ENCODE measurements at regions not wholly inside any gene's neighbourhood (a gene's known extent, or its start where the extent isn't known, plus 50 kb on each side); places are given as distances from the start of the nearest gene placed in this dataset.

DNA sequence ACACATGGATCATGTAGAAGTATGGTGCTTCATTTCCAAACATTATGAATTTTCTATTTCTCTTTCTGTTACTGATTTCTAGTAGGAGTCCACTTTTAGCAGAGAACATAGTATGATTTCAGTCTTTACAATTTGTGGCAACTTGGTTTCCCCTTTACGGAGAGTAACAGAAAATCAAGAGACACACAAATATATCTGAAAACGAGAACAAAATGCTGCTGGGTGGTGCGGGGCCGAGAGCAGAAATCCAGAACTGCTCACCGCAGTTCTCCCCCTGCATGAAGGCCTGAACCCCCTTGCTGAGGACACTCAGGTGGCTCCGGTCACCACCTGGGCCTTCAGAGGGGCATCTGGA is 94.5 kb upstream of the FMN2 start:
- no peak for TF ChIP-seq CTCF (IDR thresholded peaks at IDR 0.05; ENCODE audit: borderline replicate concordance, insufficient read depth, low read depth, low read length)
- H3K4me3 ChIP-seq (ENCODE audit: low read depth, low read length), result no peak overlapping the region

- TF ChIP-seq CTCF (IDR thresholded peaks at IDR 0.05; ENCODE audit: borderline replicate concordance, insufficient read depth, low read depth, low read length), result 0 out of 2 replicates have a peak, but pooled peaks have one; percentile 3
- H3K4me3 ChIP-seq (ENCODE audit: low read depth, low read length), result no peak overlapping the region
These were observed 94.0 kb upstream of the FMN2 start for GRCh38 chr1:239997515-239998311.

DNA sequence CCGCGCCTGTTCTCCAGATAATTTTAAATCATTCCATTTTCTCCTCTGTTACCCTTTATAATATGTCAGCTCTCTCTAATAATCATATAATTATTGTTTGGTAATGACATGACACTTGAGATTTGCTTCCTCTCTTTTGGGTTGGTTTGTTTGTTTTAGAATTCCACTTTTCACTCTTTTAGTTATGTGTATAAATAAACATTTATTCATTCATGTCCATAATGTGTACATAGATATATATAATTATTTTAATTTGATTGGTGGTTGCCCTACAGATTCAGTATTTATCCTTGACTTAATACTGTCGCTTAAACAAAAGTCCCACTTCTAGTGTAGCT is 93.4 kb upstream of the FMN2 start:
- no peak overlapping the region for H3K4me3 ChIP-seq (ENCODE audit: low read depth, low read length)
- TF ChIP-seq CTCF (IDR thresholded peaks at IDR 0.05; ENCODE audit: borderline replicate concordance, insufficient read depth, low read depth, low read length), result no peak

DNA sequence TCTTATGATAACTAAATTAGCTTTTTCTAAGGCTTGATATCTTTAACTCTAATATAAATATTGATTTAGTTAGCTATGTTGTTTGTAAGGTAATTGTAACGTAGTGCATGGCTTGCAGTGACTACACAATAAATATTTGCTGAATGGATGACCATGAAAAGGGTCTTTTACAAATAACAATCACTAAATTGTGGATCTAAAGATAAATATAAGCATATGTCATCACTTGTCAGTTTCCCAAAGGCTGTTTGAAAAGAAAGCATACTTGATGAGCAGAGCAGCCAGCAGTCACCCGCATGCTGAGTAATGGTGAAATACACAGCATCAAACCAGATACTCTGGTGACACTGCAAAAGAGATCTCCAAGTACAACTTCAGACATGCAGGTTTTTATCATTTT is 92.5 kb upstream of the FMN2 start:
- H3K4me3 ChIP-seq (ENCODE audit: low read depth, low read length), result no peak overlapping the region
- no peak for TF ChIP-seq CTCF (IDR thresholded peaks at IDR 0.05; ENCODE audit: borderline replicate concordance, insufficient read depth, low read depth, low read length)

GRCh38 chr1:240000634-240001033 is 91.0 kb upstream of the FMN2 start:
- H3K4me3 ChIP-seq (ENCODE audit: low read depth, low read length), result no peak overlapping the region
- no peak for TF ChIP-seq CTCF (IDR thresholded peaks at IDR 0.05; ENCODE audit: borderline replicate concordance, insufficient read depth, low read depth, low read length)

GRCh38 chr1:240001177-240001740 is 90.4 kb upstream of the FMN2 start:
- no peak overlapping the region for H3K4me3 ChIP-seq (ENCODE audit: low read depth, low read length)
- no peak for TF ChIP-seq CTCF (IDR thresholded peaks at IDR 0.05; ENCODE audit: borderline replicate concordance, insufficient read depth, low read depth, low read length)

- no peak overlapping the region for H3K4me3 ChIP-seq (ENCODE audit: low read depth, low read length)
- peak; percentile 68 for TF ChIP-seq CTCF (IDR thresholded peaks at IDR 0.05; ENCODE audit: borderline replicate concordance, insufficient read depth, low read depth, low read length)
These were observed 87.5 kb upstream of the FMN2 start for GRCh38 chr1:240004086-240004749.

Measured in GM12875 (cell line).